ENCODE measurements at regions not wholly inside any gene's neighbourhood (a gene's known extent, or its start where the extent isn't known, plus 50 kb on each side); places are given as distances from the start of the nearest gene placed in this dataset.

DNA sequence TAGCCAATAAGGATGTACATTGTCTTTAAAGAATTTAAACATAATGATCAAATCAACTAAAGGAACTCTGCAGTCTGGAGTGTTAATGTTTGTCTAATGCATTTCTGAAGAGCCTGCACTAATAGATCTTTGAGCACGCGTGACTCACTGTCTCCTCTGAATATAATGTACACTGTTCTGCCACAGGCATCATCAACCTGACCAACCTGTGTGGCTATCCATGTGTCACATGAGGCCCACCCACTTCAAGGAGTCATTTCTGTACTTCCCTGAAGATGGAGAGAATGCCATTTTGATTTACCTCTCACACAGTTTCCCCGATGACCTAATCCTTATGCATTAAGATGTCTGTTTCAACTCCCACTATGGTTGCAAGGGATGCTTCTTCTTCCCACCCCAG, 434.0 kb upstream of the SPHKAP start:
- Histone ChIP-seq H4K20me1 (replicated peaks; ENCODE audit: control insufficient read depth, extremely low read depth, insufficient read depth, low read length) (no peaks in the 10 kb centered on the region), H3K4me2 (ENCODE audit: insufficient read depth, low read length) (no peak overlapping the region), H3K4me1 (ENCODE audit: control insufficient read depth, extremely low read depth, insufficient read depth, low read length) (no peaks in the 10 kb centered on the region), H3K79me2 (ENCODE audit: control insufficient read depth, insufficient read depth, low read length) (no peaks in the 10 kb centered on the region), H3K27ac (ENCODE audit: insufficient read depth, low read depth, low read length) (no peak overlapping the region), H2AFZ (ENCODE audit: low read depth, low read length) (no peak overlapping the region), H3K36me3 (ENCODE audit: control insufficient read depth in 2 of 2, extremely low read depth in 1 of 2, insufficient read depth in 2 of 2, low read length in 2 of 2) (no peaks in the 10 kb centered on the region), H3K9me3 (replicated peaks; ENCODE audit: control insufficient read depth, insufficient read depth, low read length) (peaks cover 2% of the 10 kb centered on the region), H3K9ac (replicated peaks; ENCODE audit: extremely low read depth, insufficient read depth, low read length) (no peak overlapping the region), H3K9me1 (replicated peaks; ENCODE audit: control insufficient read depth, extremely low read depth, insufficient read depth, low read length) (no peaks in the 10 kb centered on the region), H3K27me3 (ENCODE audit: control insufficient read depth in 2 of 2, insufficient read depth in 2 of 2, low read length in 2 of 2) (no peaks in the 10 kb centered on the region), H3K4me3 (replicated peaks in 1 of 3; ENCODE audit: insufficient read depth in 1 of 3, low read depth in 1 of 3, low read length in 3 of 3) (no peak overlapping the region)
- ChIA-PET CTCF (no interaction called here), POLR2A (no interaction called here)
- no TSS peak for BruUV-seq (replicated peaks)
- no peak for DNase-seq (ENCODE audit: low read depth, low spot score)
- dilution Hi-C loops (cut with MboI; ENCODE audit: extremely low pct_ligation_motif_present, low sequenced_read_pairs), result no loop called here
- TF ChIP-seq GATA2 (IDR thresholded peaks at IDR 0.05; ENCODE audit: insufficient read depth, insufficient read length, low read depth, low read length), result no peak
- FAIRE-seq, result no peak
- intact Hi-C loops (cut with micrococcal nuclease), result no loop called here

DNA sequence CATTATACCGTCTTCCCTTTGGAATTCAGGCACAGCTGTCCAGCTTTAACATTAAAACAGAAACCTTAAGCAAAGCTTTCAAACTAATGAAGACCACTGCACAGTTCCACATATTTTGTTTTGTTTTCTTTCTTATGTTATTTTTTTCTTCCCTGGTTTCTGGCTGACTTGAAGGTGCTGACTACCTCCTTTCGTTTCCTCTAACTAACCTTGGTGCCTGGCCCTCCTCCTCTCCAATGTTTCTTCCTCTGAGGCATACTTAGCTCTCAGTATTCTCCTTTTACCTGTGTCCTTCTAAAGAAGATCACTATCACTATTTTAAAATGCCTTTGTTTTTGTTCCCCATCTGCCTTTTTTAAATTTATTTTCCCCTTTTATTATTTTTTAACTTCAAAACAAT, 433.3 kb upstream of the SPHKAP start:
- dilution Hi-C loops (cut with MboI; ENCODE audit: extremely low pct_ligation_motif_present, low sequenced_read_pairs) (no loop called here), intact Hi-C loops (cut with micrococcal nuclease) (no loop called here)
- no peak overlapping the region for H3K9ac ChIP-seq (replicated peaks; ENCODE audit: extremely low read depth, insufficient read depth, low read length)
- H3K36me3 ChIP-seq (ENCODE audit: control insufficient read depth in 2 of 2, extremely low read depth in 1 of 2, insufficient read depth in 2 of 2, low read length in 2 of 2), result no peaks in the 10 kb centered on the region
- ChIA-PET POLR2A (no interaction called here), CTCF (no interaction called here)
- FAIRE-seq (no peak), DNase-seq (ENCODE audit: low read depth, low spot score) (no peak)
- no peaks in the 10 kb centered on the region for H3K4me1 ChIP-seq (ENCODE audit: control insufficient read depth, extremely low read depth, insufficient read depth, low read length)
- no peak overlapping the region for H2AFZ ChIP-seq (ENCODE audit: low read depth, low read length)
- TF ChIP-seq FOS (IDR thresholded peaks at IDR 0.05; ENCODE audit: borderline replicate concordance, insufficient read depth, low read length), result no peak
- TF ChIP-seq EZH2 (IDR thresholded peaks at IDR 0.05; ENCODE audit: borderline replicate concordance, low read depth, low read length, severe bottlenecking), result no peak
- TF ChIP-seq, protein P1, sequence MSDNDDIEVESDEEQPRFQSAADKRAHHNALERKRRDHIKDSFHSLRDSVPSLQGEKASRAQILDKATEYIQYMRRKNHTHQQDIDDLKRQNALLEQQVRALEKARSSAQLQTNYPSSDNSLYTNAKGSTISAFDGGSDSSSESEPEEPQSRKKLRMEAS (IDR thresholded peaks at IDR 0.05; ENCODE audit: insufficient read depth, insufficient read length), result no peak
- TF ChIP-seq JUN (IDR thresholded peaks at IDR 0.05; ENCODE audit: borderline replicate concordance, insufficient read depth, insufficient read length, low read depth), result no peak
- TF ChIP-seq MYC (IDR thresholded peaks at IDR 0.05; ENCODE audit: low read depth, low read length), result no peak
- no peak for TF ChIP-seq POLR2A (IDR thresholded peaks at IDR 0.05; ENCODE audit: low read depth, low read length)
- TF ChIP-seq POLR2AphosphoS5 (IDR thresholded peaks at IDR 0.05; ENCODE audit: insufficient read depth, low read depth, low read length), result no peak
- TF ChIP-seq, protein P2, sequence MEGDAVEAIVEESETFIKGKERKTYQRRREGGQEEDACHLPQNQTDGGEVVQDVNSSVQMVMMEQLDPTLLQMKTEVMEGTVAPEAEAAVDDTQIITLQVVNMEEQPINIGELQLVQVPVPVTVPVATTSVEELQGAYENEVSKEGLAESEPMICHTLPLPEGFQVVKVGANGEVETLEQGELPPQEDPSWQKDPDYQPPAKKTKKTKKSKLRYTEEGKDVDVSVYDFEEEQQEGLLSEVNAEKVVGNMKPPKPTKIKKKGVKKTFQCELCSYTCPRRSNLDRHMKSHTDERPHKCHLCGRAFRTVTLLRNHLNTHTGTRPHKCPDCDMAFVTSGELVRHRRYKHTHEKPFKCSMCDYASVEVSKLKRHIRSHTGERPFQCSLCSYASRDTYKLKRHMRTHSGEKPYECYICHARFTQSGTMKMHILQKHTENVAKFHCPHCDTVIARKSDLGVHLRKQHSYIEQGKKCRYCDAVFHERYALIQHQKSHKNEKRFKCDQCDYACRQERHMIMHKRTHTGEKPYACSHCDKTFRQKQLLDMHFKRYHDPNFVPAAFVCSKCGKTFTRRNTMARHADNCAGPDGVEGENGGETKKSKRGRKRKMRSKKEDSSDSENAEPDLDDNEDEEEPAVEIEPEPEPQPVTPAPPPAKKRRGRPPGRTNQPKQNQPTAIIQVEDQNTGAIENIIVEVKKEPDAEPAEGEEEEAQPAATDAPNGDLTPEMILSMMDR (IDR thresholded peaks at IDR 0.05; ENCODE audit: extremely low read depth in 1 of 2, insufficient read depth in 1 of 2, low read depth in 1 of 2, low read length in 2 of 2), result no peak
- TF ChIP-seq GATA2 (IDR thresholded peaks at IDR 0.05; ENCODE audit: insufficient read depth, insufficient read length, low read depth, low read length), result no peak
- H3K9me3 ChIP-seq (replicated peaks; ENCODE audit: control insufficient read depth, insufficient read depth, low read length), result peaks cover 2% of the 10 kb centered on the region
- no peak overlapping the region for H3K4me2 ChIP-seq (ENCODE audit: insufficient read depth, low read length)
- no peak overlapping the region for H3K4me3 ChIP-seq (replicated peaks in 1 of 3; ENCODE audit: insufficient read depth in 1 of 3, low read depth in 1 of 3, low read length in 3 of 3)
- H3K79me2 ChIP-seq (ENCODE audit: control insufficient read depth, insufficient read depth, low read length), result no peaks in the 10 kb centered on the region
- no TSS peak for BruUV-seq (replicated peaks)
- H3K9me1 ChIP-seq (replicated peaks; ENCODE audit: control insufficient read depth, extremely low read depth, insufficient read depth, low read length), result no peaks in the 10 kb centered on the region
- no peaks in the 10 kb centered on the region for H4K20me1 ChIP-seq (replicated peaks; ENCODE audit: control insufficient read depth, extremely low read depth, insufficient read depth, low read length)
- no peaks in the 10 kb centered on the region for H3K27me3 ChIP-seq (ENCODE audit: control insufficient read depth in 2 of 2, insufficient read depth in 2 of 2, low read length in 2 of 2)
- H3K27ac ChIP-seq (ENCODE audit: insufficient read depth, low read depth, low read length), result no peak overlapping the region

Measured in endothelial cell of umbilical vein (primary cell).